GM19328 (cell line): ENCODE measurements at regions not wholly inside any gene's neighbourhood (a gene's known extent, or its start where the extent isn't known, plus 50 kb on each side); places are given as distances from the start of the nearest gene placed in this dataset.

Experiments
- ATAC-seq: cut with Tn5 transposase; IDR thresholded peaks from one replicate; pipeline ENCODE4 v1.9.1; 2021; ENCODE audit warnings: mild to moderate bottlenecking, moderate library complexity; ENCODE audit not compliant: unreplicated experiment

- no peak for ATAC-seq
Measured at GRCh38 chr5:54859316-54859715, 126.1 kb downstream of the ESM1 start.

GRCh38 chr5:54854883-54855581 lies 130.4 kb downstream of the ESM1 start:
- ATAC-seq, result no peak

DNA sequence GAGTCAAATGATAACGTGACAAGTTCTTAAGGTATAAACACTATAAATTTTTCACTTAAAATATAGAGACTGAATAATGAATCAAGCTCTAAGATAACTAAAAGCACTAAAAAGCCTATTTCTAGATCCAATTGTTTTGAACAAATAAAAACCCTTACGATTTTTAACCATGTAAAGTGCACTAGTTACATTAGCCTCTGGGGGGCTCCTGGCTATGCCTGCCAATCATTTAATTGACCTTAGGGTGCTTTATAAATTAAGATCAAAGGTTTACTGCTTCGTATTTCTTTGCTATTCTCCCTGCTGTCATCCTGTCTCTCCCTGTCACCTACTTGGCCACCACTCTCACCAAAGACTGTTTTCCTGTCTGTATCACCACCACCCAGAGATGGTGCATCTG lies 133.4 kb downstream of the ESM1 start:
- ATAC-seq, result no peak

GRCh38 chr5:54851449-54851848 lies 133.9 kb downstream of the ESM1 start:
- no peak for ATAC-seq

- no peak for ATAC-seq
Measured at GRCh38 chr5:54848581-54848980, 136.8 kb downstream of the ESM1 start.

DNA sequence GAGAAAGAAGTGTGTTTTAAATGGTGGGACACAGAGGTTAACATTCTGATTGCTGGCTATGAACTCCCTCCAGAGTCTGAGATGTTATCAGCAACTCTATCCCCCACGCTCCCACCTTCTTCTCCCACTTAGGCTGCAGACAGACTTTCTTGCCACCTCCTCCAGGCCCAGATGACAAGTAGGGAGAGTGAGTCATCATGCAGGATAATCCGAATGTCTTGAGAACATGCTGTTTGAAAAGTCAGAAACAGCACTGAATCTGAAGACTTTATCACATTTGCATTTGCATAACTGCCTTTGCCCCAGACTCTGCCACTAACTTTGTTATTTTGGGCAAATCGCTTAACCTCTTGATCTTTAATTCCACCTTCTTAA lies 139.8 kb downstream of the ESM1 start:
- ATAC-seq, result no peak

DNA sequence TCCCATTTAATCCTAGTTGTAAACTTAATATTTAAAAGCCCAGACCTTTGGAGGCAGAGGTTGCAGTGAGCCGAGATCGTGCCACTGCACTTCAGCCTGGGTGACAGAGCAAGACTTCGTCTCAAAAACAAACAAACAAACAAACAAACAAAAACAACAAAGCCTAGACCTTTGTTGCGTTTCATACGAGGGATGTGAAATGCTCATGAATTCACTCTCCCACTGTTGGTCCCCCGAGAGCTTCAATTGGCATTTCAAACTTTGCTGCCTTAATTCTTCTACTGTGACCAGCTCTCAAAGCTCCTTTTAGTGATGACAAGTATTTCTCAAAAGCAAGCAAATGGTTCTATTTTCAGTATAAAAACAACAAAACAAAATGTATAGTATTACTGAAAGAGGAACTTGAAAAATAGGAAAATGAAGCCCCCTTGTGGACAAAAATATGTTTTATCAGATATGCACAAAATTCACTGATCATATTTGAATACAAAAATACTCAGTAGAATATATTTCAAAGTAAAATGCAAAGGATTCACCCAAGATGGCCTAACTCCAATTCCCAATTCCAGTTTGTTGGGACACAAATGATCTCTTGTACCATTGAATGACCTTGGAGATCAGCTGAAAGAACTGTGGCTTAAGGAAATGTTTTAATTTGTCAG lies 140.4 kb downstream of the ESM1 start:
- ATAC-seq, result no peak

DNA sequence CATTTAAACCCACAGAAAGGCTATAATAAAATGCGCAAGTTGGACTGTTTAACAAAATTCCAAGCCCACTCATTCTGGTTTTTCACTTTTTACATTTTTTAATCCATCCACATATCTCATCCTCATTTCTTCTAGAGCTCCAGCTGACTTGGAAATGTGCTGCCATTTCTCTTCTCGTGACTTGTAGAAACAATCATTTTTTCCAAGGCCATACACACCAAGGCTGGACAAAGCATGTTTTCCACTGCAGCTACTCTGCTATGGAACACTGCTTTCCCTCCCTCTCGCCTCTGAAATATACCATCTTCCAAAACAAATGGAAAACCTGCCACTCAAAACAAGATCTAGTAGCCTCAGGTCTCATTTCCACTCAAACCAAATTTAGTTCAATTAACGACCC lies 141.1 kb downstream of the ESM1 start:
- no peak for ATAC-seq

- no peak for ATAC-seq
Measured at GRCh38 chr5:54841481-54841880, 143.9 kb downstream of the ESM1 start.

DNA sequence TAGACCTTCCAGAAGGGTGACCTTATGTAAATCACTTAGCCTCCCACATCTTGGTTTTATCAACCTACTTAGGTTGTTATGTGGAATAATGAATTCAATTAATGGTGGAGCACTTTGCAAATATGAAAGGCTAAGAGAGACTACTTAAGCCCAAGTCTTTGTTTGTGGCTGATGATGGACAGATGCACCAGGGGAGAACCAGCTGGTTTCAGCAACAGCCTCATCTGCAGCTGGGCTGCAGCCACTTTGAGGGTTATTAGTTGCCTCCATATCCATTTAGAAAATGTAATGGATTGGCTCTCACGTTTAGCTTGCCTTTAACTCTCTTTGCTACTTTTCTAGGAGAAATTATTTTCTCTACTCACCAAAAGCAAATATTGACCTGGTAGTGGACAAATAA lies 146.6 kb downstream of the ESM1 start:
- no peak for ATAC-seq

GRCh38 chr5:54837981-54838380 lies 147.4 kb downstream of the ESM1 start:
- ATAC-seq, result no peak

GRCh38 chr5:54837093-54837492 lies 148.3 kb downstream of the ESM1 start:
- ATAC-seq, result no peak

DNA sequence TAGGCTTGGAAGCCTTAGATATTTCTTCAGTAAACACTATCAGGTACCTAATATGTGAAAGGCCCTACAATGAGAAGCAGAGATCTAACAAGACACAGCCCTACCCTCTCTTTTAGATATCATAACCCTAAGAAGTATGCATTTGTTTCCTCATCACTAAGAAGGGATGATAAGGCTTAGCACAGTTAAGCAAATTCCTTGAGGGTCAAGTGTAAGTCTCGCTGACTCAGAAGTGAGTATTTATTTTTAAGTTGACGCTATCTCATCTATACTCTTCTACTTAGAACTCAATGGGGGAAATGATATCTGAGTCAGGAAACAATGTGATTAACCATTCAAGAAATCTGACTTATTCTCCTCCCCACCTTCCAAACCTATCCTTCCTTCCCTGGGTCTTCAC lies 149.7 kb downstream of the ESM1 start:
- no peak for ATAC-seq

GRCh38 chr5:54834121-54834842 lies 151.1 kb downstream of the ESM1 start:
- no peak for ATAC-seq

DNA sequence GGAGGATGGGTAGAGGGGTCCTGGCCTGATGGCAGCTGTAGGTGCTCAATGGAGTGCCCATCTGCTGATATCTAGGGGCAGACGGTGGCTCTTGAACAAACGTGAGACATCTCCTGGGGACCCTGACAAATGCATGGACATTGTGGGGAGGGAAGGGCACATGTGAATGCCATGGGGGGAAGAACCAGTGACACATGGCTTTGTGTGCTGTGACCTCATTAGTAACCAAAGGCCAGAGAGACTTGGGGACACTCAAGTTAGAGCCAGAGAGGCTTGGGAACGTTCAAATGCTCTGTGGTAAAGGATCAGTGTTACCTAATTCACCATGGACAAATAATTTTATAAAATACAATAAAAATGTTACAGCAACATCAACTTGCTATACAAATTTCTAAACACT lies 151.8 kb downstream of the ESM1 start:
- no peak for ATAC-seq

GRCh38 chr5:54832858-54833257 lies 152.5 kb downstream of the ESM1 start:
- ATAC-seq, result no peak

- ATAC-seq, result no peak
Measured at GRCh38 chr5:54832045-54832444, 153.3 kb downstream of the ESM1 start.

DNA sequence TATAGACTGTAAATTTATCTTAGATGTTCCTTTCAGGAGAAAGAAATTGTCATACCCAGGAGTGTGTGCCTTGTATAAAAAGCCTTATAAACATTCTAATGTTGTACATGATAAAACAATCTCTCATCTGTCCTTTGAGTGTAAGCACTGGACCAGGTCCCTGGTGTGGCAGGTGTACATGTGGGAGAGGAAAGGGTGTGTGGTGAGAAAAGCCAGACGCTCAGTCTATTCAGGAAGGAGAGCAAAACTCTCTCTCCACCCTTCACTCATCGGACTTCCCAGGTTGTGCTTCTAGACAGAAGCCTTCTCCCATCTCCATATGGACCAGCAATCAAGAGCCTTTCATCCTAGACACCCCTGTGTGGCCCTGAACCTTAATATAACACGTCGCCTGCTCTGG lies 154.2 kb downstream of the ESM1 start:
- ATAC-seq, result no peak

DNA sequence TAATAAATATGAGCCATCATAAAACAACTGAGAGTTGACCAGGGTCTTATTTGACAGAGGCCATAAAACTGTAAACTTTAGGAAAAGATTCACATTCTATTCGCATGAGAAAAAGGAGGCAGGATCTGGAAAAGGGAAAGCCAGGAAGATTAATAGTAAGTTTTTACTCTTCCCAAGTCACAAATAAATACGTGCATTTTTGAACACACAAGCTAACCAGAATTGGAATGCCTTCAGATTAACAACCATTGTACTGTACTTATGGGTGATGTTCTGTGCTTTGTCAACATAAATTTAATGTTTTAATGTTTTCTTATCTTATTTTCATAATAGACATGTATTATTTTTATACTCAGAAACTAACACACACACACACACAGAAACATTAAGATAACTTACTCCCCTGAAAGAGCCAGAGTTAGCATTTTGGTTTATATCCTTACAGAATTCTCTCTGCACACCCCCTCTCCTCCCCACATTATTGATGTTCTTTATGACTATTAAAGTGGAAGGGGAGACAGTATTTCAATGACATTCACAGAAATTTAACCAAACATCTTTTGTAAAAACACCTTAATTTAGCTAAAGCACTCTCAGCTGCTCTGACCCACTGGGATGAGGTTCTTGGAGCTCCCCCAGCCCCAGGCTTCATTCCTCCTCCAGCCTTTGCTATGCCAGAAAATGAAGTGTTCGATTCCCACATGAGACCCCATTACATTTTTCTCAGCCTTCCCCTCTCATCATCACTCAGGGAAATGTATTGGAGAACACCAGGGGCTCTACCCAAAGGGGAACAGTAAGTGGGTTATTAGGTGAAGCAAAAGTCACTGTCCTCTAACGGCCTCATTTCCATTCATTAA lies 155.5 kb downstream of the ESM1 start:
- ATAC-seq, result no peak

DNA sequence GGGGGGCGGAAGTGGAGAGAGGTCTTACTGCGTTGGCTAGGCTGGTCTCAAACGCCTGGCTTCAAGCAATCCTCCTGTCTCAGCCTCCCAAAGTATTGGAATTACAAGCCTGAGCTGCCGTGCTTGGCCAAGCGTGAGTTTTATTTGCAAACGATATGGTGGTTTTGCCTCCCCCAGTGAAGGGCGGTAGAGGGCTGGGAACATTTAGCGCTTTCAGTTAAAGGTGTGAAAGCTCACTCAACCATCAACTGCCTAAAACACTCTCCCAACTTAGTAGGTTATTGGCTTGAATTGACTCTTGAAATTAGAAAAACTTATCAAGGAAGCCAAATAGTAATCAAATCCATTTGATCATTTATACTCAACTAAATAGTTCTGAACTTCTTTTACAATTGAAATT lies 156.3 kb downstream of the ESM1 start:
- ATAC-seq, result no peak

GRCh38 chr5:54828151-54828550 lies 157.2 kb downstream of the ESM1 start:
- ATAC-seq, result no peak
